Fibroblast of pulmonary artery (primary cell): ENCODE measurements at regions not wholly inside any gene's neighbourhood (a gene's known extent, or its start where the extent isn't known, plus 50 kb on each side); places are given as distances from the start of the nearest gene placed in this dataset.

Experiments
- DNase-seq: peaks from one replicate; pipeline ENCODE4 v3.0.0-alpha.2; 2010; ENCODE audit warnings: low read depth
- H3K4me3 ChIP-seq: replicated peaks from 2 replicates; pipeline ENCODE4 v1.5.1; 2011; ENCODE audit warnings: low read depth, mild to moderate bottlenecking, control low read depth, low read length, moderate library complexity
- CTCF ChIP-seq: IDR thresholded peaks from 2 replicates; pipeline ENCODE4 v1.5.1; 2011; ENCODE audit warnings: mild to moderate bottlenecking, control low read depth, low read length, inconsistent platforms; ENCODE audit errors: missing control alignments

GRCh38 chr5:44499381-44499780 lies 110.2 kb upstream of the FGF10 start:
- no peak for DNase-seq
- no peak for TF ChIP-seq CTCF
- no peak overlapping the region for H3K4me3 ChIP-seq

GRCh38 chr5:44497606-44498005 lies 108.4 kb upstream of the FGF10 start:
- H3K4me3 ChIP-seq, result no peak overlapping the region
- no peak for DNase-seq
- TF ChIP-seq CTCF, result no peak

- no peak for DNase-seq
- H3K4me3 ChIP-seq, result no peak overlapping the region
- no peak for TF ChIP-seq CTCF
These were observed 106.1 kb upstream of the FGF10 start for GRCh38 chr5:44495280-44495679.

GRCh38 chr5:44489759-44490158 lies 100.5 kb upstream of the FGF10 start:
- no peak for TF ChIP-seq CTCF
- no peak for DNase-seq
- no peak overlapping the region for H3K4me3 ChIP-seq

- no peak overlapping the region for H3K4me3 ChIP-seq
- no peak for TF ChIP-seq CTCF
- no peak for DNase-seq
These were observed 97.4 kb upstream of the FGF10 start for GRCh38 chr5:44486591-44486990.

DNA sequence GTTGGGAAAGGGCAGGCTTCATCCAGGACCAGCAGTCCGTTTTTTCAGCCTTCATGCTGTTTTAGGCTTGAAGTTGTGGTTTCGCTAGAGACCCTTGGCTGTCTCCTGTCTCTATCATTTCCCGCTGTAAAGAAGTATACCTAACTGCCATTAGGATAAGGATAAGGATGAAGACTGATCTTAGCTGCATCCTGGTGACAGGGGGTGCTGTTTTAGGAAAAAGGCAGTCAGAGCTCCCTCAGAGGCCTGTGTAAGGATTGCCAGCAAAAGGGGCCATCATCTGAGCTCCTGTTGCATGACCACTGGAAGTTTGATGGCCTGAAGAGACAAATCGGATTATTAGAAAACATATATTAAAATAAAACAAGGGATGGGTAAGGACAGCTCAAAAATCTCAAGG lies 64.8 kb upstream of the FGF10 start:
- DNase-seq, result no peak
- no peak overlapping the region for H3K4me3 ChIP-seq
- no peak for TF ChIP-seq CTCF

DNA sequence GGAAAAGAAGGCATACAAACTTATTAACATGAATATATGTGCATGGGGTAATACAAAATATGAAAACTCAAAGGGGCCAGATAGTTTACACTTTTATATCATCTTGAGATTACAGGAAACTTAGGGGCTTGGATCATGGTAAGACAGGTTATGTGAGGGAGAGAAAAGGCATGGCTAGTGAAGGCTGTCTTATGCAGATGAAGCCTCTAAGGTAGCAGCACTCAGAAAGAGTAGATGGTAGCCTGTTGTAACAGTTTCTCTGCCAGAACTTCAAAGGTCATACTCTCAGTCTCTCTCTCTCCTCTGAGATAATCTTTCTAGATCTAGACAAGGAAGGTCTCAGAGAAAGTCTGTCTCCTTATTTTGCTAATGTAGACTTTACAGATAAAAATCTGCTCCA lies 57.2 kb upstream of the FGF10 start:
- no peak overlapping the region for H3K4me3 ChIP-seq
- no peak for DNase-seq
- TF ChIP-seq CTCF, result no peak
